Lower leg skin (tissue), 3 donors: ENCODE measurements at regions not wholly inside any gene's neighbourhood (a gene's known extent, or its start where the extent isn't known, plus 50 kb on each side); places are given as distances from the start of the nearest gene placed in this dataset.

Source experiments
- POLR2A ChIP-seq, 2 donors: fragments of 450-650 bp; IDR thresholded peaks; one replicate each; pipeline ENCODE4 v1.6.1; 2016 to 2017; ENCODE audit warnings: antibody characterized with exemption in 2 of 2, mild to moderate bottlenecking in 1 of 2, moderate library complexity in 1 of 2
- TF ChIP-seq, protein P1 (sequence below), 3 donors: fragments of 450-650 bp; IDR thresholded peaks; one replicate each; pipeline ENCODE4 v1.5.1; 2016; ENCODE audit warnings: antibody characterized with exemption in 3 of 3, mild to moderate bottlenecking in 3 of 3, moderate library complexity in 2 of 3

DNA sequence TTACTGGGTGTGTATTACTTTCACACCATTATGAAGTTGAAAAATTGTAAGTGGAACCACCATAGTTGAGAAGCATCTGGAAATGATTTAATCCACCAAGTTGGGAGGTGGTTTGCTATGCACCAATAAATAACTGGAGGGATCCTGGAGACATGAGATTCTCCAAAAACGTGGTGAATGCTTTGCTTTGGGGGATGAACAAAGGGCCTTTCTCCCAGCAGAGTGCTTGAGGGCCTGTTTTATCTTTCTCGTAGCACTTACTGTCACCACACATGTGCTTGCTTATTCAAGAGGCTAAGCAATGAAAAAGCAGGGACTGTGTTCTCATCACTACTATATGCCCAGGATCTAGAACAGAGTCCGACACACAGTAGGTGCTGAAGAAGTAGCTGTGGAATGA lies 371.1 kb downstream of the DHX35 start:
- TF ChIP-seq, protein P1, sequence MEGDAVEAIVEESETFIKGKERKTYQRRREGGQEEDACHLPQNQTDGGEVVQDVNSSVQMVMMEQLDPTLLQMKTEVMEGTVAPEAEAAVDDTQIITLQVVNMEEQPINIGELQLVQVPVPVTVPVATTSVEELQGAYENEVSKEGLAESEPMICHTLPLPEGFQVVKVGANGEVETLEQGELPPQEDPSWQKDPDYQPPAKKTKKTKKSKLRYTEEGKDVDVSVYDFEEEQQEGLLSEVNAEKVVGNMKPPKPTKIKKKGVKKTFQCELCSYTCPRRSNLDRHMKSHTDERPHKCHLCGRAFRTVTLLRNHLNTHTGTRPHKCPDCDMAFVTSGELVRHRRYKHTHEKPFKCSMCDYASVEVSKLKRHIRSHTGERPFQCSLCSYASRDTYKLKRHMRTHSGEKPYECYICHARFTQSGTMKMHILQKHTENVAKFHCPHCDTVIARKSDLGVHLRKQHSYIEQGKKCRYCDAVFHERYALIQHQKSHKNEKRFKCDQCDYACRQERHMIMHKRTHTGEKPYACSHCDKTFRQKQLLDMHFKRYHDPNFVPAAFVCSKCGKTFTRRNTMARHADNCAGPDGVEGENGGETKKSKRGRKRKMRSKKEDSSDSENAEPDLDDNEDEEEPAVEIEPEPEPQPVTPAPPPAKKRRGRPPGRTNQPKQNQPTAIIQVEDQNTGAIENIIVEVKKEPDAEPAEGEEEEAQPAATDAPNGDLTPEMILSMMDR (IDR thresholded peaks at IDR 0.05), result no peak
- TF ChIP-seq POLR2A (IDR thresholded peaks at IDR 0.05), result no peak
